Body of pancreas (tissue), 4 donors: ENCODE measurements at regions not wholly inside any gene's neighbourhood (a gene's known extent, or its start where the extent isn't known, plus 50 kb on each side); places are given as distances from the start of the nearest gene placed in this dataset.

ENCODE experiments used
- ATAC-seq: fragments of 150-250 bp; one replicate; pipeline ENCODE4 v1.9.1; 2016
- DNase-seq, 4 donors: peaks; one replicate each; pipeline ENCODE4 v3.0.0-alpha.2; 2019
- H3K27ac ChIP-seq, 4 donors: fragments of 200-600 bp; sonication (generic); 1 replicate in 3 of 4; 2 replicates in 1 of 4; pipeline versions ENCODE4 v1.5.1 to v1.6.1; 2016 to 2019; ENCODE audit warnings: mild to moderate bottlenecking in 1 of 4, mixed read lengths in 1 of 4, moderate library complexity in 1 of 4
- H3K27me3 ChIP-seq, 2 donors: fragments of 200-600 bp; sonication (generic); one replicate each; pipeline ENCODE4 v1.6.0; 2016; ENCODE audit warnings: mild to moderate bottlenecking in 1 of 2
- H3K36me3 ChIP-seq, 2 donors: fragments of 200-600 bp; sonication (generic); replicated peaks in 1 of 2; 2 replicates each; pipeline ENCODE4 v1.5.1; 2016; ENCODE audit warnings: low read depth in 2 of 2; ENCODE audit not compliant: insufficient read depth in 1 of 2
- H3K4me1 ChIP-seq: fragments of 200-600 bp; sonication (generic); one replicate; pipeline ENCODE4 v1.6.0; 2016
- H3K4me3 ChIP-seq, 2 donors: fragments of 200-600 bp; sonication (generic); 1 replicate in 1 of 2; 2 replicates in 1 of 2; pipeline ENCODE4 v1.5.1; 2016 to 2019
- H3K9me3 ChIP-seq, 3 donors: fragments of 200-600 bp; sonication (generic); 1 replicate in 2 of 3; 2 replicates in 1 of 3; pipeline ENCODE4 v1.5.1; 2016
- POLR2A ChIP-seq, 3 donors: fragments of 450-650 bp; IDR thresholded peaks; one replicate each; pipeline ENCODE4 v1.6.1; 2016; ENCODE audit warnings: antibody characterized with exemption in 3 of 3, mild to moderate bottlenecking in 2 of 3
- WGBS, 2 donors: methylation state at CpG; one replicate each; pipeline ENCODE4 v1.1.5; 2017; 5-methylcytosine and 5-hydroxymethylcytosine counted together
- intact Hi-C: fragments of 100-400 bp; cut with DNase I; formaldehyde crosslinking; loops from one replicate; pipeline ENCODE4 v1.15.1; 2023
- TF ChIP-seq, protein P1 (sequence below), 7 experiments: fragments of 450-650 bp in 4 of 7; fragments of 200-600 bp in 3 of 7; sonication (generic) in 3 of 7; IDR thresholded peaks; one replicate each; pipeline ENCODE4 v1.5.1; 2016 to 2019; ENCODE audit warnings: antibody characterized with exemption in 7 of 7

DNA sequence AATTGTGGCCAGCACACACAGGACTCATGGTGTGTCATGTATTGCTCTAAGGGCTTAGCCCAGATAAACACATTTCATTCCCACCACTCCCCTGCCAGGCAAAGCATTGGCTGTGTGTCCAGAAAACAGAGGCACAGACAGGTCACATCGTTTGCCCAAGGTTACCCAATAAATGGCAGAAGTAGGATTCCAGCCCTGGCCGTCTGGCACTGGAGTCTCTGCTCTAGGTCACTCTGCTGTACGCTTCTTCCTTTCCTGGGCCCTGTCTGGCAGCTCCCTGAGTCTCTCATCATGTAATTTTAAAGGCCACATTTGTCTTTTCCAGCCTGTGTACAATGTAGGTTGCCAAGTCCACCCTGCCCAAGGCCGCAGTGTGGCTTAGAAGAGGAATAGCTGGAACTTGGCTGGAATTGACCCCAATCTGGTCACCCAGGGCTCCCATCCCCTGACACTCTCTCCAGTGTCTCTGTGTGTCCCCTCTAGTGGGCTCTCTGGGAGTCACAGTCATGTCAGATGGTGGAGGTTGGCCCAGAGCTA is 264.5 kb upstream of the TSHZ3 start:
- Histone ChIP-seq H3K4me1 (peaks cover 15% of the 10 kb centered on the region), H3K27ac (peak overlapping the region in 3 of 4 donors; percentile 3 to 25 (median 19)), H3K27me3 (no peaks in the 10 kb centered on the region), H3K4me3 (no peak overlapping the region), H3K36me3 (no peaks in the 10 kb centered on the region), H3K9me3 (no peaks in the 10 kb centered on the region)
- intact Hi-C loops, result no loop called here
- 8 to 30% methylated on average over 4 of the region's 4 CpGs for WGBS, 2 donors
- ATAC-seq (peak; percentile 67), DNase-seq (peak; percentile 20 to 65 (median 32))
- TF ChIP-seq, protein P1, sequence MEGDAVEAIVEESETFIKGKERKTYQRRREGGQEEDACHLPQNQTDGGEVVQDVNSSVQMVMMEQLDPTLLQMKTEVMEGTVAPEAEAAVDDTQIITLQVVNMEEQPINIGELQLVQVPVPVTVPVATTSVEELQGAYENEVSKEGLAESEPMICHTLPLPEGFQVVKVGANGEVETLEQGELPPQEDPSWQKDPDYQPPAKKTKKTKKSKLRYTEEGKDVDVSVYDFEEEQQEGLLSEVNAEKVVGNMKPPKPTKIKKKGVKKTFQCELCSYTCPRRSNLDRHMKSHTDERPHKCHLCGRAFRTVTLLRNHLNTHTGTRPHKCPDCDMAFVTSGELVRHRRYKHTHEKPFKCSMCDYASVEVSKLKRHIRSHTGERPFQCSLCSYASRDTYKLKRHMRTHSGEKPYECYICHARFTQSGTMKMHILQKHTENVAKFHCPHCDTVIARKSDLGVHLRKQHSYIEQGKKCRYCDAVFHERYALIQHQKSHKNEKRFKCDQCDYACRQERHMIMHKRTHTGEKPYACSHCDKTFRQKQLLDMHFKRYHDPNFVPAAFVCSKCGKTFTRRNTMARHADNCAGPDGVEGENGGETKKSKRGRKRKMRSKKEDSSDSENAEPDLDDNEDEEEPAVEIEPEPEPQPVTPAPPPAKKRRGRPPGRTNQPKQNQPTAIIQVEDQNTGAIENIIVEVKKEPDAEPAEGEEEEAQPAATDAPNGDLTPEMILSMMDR (IDR thresholded peaks at IDR 0.05), result peak in 1 of 7 experiments; percentile 9
- TF ChIP-seq POLR2A (IDR thresholded peaks at IDR 0.05), result no peak

DNA sequence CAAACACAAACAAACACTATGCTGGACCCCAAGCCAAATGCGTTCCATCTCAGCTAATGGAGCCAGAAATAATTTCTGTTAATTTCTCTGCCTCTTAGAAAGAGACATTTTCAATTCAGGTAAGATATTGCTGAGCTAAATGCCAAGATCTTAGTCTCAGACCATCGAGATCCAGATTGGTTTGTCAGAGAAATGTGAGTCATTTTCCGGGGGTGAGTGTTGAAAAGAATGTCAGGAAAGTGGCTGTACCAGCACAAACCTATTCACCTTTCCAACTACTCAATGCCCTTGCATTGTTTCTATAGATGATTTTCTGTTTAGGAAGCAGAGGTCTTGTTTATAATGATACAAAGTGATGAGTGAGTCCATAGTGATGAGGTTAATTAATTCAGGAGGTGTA is 266.8 kb upstream of the TSHZ3 start:
- Histone ChIP-seq H3K4me1 (peaks cover 15% of the 10 kb centered on the region), H3K27ac (no peak overlapping the region), H3K9me3 (no peaks in the 10 kb centered on the region), H3K4me3 (no peak overlapping the region), H3K36me3 (no peaks in the 10 kb centered on the region), H3K27me3 (no peaks in the 10 kb centered on the region)
- 70 to 75% methylated on average over 3 of the region's 3 CpGs for WGBS, 2 donors
- intact Hi-C loops, result no loop called here
- ATAC-seq (no peak), DNase-seq (no peak)
- TF ChIP-seq, protein P1 (IDR thresholded peaks at IDR 0.05), result no peak
- TF ChIP-seq POLR2A (IDR thresholded peaks at IDR 0.05), result no peak

DNA sequence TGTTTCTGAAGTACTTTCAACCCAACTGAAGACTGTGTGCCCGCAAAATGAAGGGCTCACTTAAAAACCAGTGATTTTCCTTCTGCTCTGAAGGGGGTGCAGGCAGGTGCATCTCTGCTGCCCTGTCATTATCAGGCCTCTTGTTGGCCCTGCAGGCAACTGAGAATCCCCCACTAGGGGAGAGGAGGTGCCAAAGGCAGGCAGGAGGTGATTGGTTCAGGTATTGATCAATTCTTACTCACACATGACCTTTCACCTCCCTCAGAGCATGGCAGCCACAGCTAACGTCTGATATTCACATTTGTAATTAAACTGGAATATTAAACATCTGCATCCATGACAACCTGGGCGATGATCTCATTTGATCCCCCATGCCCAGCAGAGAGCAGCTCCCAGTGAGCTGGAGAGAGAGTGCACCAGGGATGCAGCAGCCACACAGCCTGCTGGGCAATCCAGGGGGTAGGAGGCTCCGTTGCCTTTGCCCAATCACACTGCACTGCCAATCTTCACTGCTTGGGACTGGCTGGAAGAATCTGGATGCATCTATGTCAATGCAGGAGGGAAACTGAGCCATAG is 267.9 kb upstream of the TSHZ3 start:
- Histone ChIP-seq H3K27me3 (no peaks in the 10 kb centered on the region), H3K9me3 (no peaks in the 10 kb centered on the region), H3K4me3 (no peak overlapping the region), H3K27ac (no peak overlapping the region), H3K4me1 (peaks cover 15% of the 10 kb centered on the region), H3K36me3 (no peaks in the 10 kb centered on the region)
- intact Hi-C loops, result no loop called here
- no peak for DNase-seq
- TF ChIP-seq, protein P1 (IDR thresholded peaks at IDR 0.05), result no peak
- TF ChIP-seq POLR2A (IDR thresholded peaks at IDR 0.05), result no peak
- no peak for ATAC-seq
- WGBS, 2 donors, result 61 to 71% methylated on average over 4 of the region's 4 CpGs

DNA sequence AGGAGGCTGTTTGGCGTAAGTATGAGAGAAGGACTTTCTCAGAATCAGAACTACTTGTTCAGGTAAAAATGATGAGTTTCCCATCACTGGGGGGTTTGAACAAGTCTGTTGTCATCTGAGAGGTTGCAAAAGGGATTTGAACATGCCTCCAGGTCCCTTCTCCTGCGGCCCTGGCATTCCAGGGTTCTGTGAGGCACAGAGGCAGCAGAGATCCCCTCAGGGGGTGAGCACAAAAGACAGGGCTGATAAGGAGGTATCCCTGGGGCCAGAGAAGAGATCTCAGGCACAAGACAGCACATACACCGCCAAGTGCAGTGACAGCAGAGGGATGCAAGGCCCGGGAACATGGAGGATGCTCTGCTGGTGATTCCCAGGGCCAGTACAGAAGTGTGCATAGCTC is 275.8 kb upstream of the TSHZ3 start:
- WGBS, 2 donors, result 51 to 59% methylated on average over 4 of the region's 4 CpGs
- H3K9me3 ChIP-seq, result no peaks in the 10 kb centered on the region
- ATAC-seq, result no peak
- TF ChIP-seq, protein P1 (IDR thresholded peaks at IDR 0.05), result no peak
- no peak for TF ChIP-seq POLR2A (IDR thresholded peaks at IDR 0.05)
- no peak for DNase-seq
- H3K4me1 ChIP-seq, result no peaks in the 10 kb centered on the region
- H3K27ac ChIP-seq, result no peak overlapping the region
- H3K4me3 ChIP-seq, result no peak overlapping the region
- H3K27me3 ChIP-seq, result no peaks in the 10 kb centered on the region
- intact Hi-C loops, result no loop called here
- no peaks in the 10 kb centered on the region for H3K36me3 ChIP-seq

DNA sequence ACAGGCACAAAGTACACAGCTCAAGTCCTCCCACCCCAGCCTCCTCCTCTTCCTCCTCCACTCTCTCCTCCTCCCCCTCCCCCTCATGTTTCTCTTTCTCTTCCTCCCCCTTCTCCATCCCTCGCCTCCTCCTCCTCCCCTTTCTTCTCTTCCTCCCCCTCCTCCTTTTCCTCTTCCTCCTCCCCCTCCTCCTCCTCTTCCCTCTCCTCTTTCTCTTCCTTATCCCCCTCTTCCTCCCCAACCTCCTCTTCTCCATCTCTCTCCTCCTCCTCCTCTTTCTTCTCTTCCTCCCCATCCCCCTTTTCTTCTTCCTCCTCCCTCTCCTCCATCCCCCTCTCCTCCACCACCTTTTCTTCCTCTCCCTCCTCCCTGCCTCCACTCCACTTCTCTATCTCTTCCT is 276.3 kb upstream of the TSHZ3 start:
- Histone ChIP-seq H3K27me3 (no peaks in the 10 kb centered on the region), H3K36me3 (no peaks in the 10 kb centered on the region), H3K27ac (no peak overlapping the region), H3K4me1 (no peaks in the 10 kb centered on the region), H3K4me3 (no peak overlapping the region), H3K9me3 (no peaks in the 10 kb centered on the region)
- no peak for ATAC-seq
- TF ChIP-seq, protein P1 (IDR thresholded peaks at IDR 0.05), result no peak
- WGBS, 2 donors, result 44 to 62% methylated on average over 1 of the region's 1 CpG
- DNase-seq, result no peak
- intact Hi-C loops, result no loop called here
